Pons (tissue), 1 donor: ENCODE measurements at regions not wholly inside any gene's neighbourhood (a gene's known extent, or its start where the extent isn't known, plus 50 kb on each side); places are given as distances from the start of the nearest gene placed in this dataset.

Experiments
- DNase-seq: peaks from one replicate; pipeline ENCODE4 v3.0.0-alpha.2; 2016; ENCODE audit warnings: low spot score

DNA sequence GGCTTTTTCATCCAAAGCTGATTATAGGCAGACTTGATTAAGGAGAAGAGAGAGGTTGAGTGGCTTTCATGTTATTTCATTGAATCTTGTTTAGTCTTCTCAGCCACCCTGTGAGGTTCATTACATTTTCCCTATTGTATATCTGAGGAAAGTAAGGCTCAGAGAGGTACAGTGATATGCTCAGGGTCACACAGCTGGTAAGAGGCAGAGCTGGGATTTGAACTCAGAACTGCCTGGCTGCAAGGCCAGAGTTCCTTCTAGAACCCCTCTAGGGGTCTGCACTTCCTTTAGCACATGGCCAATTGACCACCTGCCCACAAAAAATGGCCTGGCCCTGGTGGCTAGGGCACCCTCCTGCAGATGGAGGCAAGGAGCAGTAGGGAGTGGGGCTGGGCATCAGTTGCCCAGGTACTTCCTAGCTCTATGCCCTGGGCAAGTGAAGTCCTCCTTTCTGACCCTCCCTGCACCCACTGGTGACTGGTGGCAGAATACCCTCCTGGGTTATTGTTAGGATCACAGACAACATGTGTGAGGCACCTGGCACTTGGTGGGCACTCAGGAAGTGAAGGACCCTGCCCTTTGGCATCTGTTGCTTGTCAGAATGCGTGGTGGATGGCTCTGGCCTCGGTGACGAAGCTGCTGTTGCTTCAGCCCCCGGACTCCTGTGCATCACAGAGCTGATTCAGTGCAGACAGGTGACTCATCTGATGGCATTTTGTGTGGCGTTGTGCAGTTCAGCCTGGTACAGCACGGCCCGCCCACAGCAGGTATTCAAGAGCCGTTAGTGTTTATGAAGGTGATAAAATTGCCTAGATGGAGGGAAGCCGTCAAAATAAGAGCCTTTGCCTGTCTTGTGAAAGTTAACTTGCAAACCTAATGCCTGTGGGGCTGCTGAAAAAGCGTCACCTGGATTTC, 115.8 kb downstream of the SLC25A47 start:
- no peak for DNase-seq

DNA sequence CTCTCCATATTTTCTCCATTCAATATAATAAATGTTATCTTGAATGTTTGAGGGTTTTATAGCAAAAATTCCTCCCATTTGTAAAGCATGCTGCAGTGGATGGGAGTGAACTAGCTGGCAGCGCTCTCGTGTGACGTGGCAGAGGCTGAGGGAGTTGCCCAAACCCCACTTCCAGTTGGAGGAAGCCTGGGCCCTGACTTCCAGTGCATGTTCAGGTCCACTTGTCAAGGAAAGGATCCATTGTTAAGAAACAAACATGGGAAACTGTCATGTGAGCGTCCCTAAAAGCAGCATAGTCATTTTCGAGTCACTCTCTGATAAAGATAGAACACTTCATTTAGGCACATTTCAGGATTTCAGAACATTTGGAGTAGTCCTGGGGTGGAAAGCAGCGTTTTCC, 116.6 kb downstream of the SLC25A47 start:
- no peak for DNase-seq

DNA sequence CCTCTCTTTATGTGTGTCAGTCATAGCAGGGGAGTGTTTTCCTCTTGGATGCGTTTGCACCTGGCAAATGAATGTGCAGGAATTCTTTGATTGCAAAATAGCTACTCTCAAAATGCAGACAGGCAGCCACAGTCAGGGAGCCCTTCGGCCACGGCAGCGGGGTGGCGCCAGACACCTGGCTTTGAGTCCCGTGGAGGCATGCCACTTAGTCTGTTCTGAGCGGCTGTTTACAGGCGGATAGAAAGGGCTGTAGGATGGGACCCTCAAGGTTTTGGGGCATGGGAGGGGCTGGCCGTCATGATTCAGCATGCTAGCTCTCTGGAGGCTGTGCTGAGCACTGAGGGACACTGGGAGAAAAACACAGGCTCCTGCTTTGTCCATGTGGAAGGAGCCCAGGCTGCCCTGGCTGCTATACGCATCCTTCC, 117.1 kb downstream of the SLC25A47 start:
- DNase-seq: peak; percentile 70

DNA sequence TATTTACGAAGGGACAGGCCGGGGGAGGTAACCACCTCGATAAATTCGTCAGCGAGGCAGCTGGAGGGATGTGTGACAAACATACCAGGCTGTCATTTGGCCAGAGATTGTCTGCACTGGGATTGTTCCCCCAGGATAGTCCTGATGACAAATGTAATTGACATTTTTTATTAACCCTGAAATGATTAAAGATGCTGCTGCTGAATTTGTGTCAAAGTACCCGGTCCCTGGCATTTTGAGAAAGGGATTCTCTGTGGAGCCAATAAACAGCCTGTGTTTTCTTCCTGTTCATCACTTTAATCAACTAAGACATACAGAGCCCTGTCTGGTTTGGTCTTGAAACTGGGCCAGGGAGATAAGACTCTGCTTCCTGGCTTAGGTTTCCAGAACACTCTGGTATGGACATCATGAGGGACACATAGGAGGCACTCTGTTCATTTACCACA, 117.6 kb downstream of the SLC25A47 start:
- no peak for DNase-seq

- no peak for DNase-seq
Measured at GRCh38 chr14:100441271-100441947, 118.3 kb downstream of the SLC25A47 start.

GRCh38 chr14:100442036-100442435, 118.9 kb downstream of the SLC25A47 start:
- DNase-seq: no peak

DNA sequence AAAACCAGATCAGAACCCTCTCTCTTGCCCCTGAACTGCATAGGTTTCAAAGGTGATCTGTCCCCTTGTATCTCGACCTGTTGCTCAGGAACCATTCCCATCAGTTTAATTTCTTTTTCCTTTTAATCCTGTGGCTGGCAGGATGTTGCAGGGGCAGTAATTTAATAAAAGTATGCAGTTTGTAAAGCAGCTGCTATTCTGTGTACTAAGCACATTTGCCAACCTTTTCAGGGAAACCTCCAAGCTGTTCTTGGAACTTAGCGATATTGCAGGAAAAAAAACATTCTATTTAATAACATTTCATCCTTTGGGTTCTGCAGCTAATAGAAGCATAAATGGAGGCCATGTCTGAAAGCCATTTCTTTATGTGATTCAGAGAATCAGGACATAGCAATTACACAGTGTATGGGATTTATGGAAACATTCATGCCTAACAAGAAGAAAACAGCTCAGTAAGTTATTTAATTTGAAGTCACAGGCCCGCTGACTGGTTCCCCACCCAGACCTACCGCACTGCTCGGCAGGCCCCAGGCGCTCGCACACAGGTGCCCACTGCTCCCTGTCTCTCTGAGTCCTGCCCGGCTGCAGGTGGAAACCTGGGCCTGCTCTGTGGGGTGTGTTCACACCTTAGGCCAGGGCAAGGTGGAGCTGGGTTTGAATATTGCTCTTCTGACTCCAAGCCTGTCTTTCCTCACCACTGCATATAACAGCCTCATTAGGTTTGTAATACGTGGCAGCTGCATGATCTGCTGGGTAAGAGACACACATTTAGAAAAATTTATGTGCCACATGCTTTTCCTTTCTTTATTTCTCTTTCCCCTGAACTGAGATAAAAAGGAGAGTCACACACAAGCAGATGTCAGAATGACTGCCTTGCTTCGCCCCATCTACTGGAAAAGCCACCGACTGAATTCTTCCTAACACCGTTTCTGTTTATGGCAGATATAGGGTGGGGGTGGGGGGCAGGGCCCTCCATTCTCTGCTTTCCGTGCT, 119.7 kb downstream of the SLC25A47 start:
- no peak for DNase-seq

DNA sequence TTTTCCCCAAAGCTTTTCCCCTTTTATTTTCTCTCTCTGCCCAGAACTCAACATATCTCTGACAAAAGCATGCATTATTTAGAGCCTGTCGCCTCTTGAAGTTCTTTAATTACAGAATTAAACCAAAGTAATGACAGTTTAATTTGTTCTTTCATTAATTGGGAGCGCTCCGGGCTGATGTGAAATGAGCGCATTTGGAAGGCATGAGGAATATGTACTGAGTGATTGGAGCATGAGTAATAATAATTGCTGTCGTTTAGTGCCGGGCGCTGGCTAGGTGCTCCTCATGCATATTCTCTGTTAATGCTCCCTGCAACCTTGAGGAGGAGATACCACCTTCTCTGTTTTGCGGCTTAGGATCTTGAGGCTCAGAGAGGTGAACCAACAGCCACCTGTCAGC, 120.5 kb downstream of the SLC25A47 start:
- no peak for DNase-seq

GRCh38 chr14:100445436-100446088, 122.4 kb downstream of the SLC25A47 start:
- DNase-seq: no peak

DNA sequence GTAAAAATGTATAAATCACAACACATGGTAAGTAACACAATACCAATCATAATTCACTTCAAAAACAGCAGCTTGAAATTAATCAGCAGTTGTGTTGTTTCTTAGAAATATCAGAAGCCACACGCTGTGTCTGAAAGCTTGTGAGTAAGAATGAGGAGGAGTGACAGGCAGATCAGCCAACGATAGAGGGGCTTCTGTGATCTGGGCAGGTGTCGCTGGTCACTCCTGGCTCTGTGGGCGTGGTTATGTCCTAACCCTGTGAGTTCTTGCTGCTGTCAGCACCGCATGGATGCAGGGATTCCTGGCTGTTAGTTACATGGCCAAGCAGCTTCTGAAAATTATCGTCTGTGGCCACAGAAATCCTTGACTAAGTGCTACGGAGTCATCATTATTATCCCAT, 123.4 kb downstream of the SLC25A47 start:
- DNase-seq: no peak

DNA sequence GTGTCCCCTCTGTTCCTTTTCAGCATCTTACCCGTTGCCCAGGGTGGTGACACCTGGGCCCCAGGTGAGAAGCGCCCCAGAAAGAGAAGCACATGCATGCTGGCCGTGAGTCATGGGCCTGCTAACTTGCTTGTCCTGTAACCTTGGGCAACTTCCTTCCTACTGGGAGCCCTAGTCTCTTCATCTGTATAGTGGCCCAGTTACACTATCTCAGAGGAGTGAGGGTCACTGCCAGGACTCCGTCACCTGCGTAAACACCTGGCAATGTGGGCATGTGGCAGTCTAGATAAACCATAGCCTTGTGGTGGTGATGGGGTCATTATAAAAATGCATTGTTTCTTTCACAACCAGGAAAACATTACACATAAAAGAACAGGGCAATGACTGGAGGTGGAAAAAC, 125.2 kb downstream of the SLC25A47 start:
- no peak for DNase-seq

DNA sequence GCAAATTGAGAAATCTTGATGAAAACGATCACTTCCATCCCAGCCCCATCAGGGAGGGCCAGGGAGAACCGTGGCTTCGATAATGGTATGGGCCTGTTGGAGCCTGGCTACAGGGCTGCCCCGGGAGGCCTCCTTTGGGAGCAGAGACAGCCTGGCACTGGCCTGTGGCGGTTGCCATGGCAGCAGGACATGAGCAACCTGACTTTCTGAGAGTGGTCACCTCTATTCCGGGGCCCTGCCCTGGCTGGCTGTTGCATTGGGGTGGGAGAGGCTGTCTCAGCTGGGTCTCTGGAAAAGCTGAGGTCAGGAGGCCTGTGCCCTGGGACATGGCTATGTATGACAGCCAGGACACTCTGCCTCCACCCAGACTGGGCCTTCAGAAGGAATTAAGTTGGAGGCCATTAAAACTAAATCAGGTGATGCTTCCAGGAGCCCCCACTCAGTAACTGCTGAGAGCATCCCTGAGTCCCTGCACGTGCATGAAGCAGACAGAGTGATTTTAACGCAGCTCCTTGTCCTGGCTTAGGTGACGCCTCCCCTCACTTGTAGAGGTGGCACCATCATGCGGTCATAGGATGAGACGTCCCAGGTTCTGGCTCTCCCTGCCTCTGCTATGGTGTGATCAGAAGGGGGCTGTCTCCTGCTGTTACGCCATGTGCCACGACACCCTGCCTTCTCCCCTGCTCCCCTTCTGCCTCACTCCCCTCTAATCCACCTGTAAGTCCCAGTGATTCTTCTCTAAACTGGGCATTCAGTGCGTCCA, 126.3 kb downstream of the SLC25A47 start:
- no peak for DNase-seq

GRCh38 chr14:100450049-100450448, 126.9 kb downstream of the SLC25A47 start:
- no peak for DNase-seq

GRCh38 chr14:100450736-100451135, 127.6 kb downstream of the SLC25A47 start:
- DNase-seq: no peak

DNA sequence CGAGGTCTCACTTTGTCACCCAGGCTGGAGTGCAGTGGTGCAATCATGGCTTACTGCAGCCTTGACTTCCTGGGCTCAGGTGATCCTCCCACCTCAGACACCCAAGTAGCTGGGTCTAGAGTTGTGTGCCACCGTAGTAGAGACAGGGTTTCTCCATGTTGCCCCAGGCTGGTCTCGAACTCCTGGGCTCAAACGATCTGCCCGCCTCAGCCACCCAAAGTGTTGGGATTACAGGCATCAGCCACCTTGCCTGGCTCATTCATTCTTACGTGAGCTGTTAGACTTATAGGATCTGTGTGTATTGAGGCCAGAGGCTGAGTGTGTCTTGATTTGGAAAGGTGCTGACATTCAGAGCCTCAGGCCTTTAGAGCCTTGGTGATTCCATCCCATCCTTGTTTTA, 128.1 kb downstream of the SLC25A47 start:
- DNase-seq: no peak

GRCh38 chr14:100453930-100454329, 130.8 kb downstream of the SLC25A47 start:
- no peak for DNase-seq

GRCh38 chr14:100454437-100454836, 131.3 kb downstream of the SLC25A47 start:
- DNase-seq: no peak

DNA sequence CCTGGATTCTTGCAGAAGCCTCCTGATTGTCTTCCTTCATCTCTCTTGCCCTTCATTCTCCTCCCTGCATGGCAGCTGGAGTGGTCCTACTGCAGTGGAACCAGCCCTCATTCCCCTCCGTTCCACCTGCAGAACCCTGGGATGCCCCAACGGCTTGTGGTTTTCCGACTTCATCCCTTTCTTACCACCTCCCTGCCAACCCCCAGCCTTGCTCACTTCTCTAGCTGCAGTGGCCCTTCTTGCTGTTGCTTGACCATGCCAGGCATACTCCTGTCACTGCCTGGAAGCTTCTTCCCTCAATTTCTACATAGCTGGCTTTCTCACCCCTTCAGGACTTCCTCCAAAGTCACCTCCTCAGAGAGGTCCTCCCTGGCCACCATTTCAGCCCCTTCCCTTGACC, 123.3 kb downstream of the BEGAIN start:
- no peak for DNase-seq

DNA sequence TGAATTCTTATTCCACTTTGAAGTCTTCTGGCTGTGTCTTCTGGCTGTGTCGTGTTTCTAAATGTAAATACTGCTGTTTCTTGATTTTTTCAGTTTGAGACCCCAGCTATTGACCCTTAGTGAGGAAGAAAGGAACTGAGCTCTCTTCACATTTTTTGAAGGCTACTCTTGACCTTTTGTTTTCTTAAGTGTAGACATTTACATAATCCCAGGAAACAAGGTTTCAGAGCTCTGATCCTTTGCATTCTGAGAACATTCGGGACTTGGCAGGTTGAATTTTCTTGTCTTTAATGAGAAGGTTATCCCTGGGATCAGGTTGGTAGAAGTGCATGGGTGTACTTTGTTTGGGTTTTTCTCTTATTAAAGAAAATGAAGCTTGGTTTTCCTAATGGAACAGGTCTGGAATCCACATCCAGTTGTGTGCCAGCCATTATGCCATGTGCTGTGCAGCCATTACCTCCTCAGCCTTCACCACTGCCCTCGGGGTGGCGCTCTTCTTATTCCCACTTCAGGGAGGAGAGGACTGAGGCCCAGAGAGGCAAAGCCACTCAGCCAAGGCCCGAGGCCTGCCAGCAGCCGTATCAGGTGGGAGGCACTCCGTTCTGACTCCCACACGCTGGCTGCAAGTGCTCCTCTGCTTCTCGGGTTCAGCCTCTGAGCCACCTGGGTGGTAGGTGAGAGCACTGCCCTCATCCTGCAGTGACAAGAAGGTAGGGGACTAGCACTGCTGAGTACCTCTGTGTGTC, 120.9 kb downstream of the BEGAIN start:
- DNase-seq: no peak
